ENCODE measurements at regions not wholly inside any gene's neighbourhood (a gene's known extent, or its start where the extent isn't known, plus 50 kb on each side); places are given as distances from the start of the nearest gene placed in this dataset.

DNA sequence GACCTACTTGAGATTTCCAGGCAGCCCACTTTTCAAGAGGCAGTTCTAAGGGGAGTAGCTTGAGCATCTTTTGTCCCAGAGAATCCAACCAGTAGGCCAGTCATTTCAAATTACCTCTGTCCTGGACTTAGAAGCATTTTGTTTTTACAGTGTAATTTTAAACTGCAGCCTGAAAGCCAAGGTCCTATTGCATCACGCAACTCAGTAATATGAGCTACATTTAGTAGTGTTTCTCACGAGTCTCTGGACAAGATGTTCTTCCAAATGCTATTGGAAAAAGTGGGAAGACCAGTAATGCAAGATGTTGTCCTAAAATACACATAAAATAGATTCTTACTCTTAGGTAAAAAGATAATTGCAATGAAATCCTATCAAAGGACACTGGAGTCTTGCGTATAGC lies 182.5 kb upstream of the ARX start:
- Mint-ChIP-seq H3K27ac (no peak overlapping the region), H3K27me3 (no peaks in the 10 kb centered on the region), H3K4me3 (no peak overlapping the region), H3K36me3 (ENCODE audit: low read depth) (no peaks in the 10 kb centered on the region), H3K4me1 (ENCODE audit: low read depth) (no peaks in the 10 kb centered on the region), H3K9me3 (no peaks in the 10 kb centered on the region)
- Histone ChIP-seq H3K27ac (ENCODE audit: low read depth in 1 of 2, low read length in 2 of 2) (no peak overlapping the region), H3K36me3 (ENCODE audit: insufficient read depth, low read length) (no peaks in the 10 kb centered on the region), H3K4me3 (ENCODE audit: low read length) (no peak overlapping the region), H3K9me3 (ENCODE audit: control insufficient read depth in 1 of 2, insufficient read depth in 1 of 2, low read length in 2 of 2) (no peaks in the 10 kb centered on the region), H3K4me1 (ENCODE audit: insufficient read depth, low read length) (no peaks in the 10 kb centered on the region), H3K27me3 (ENCODE audit: control insufficient read depth in 1 of 2, insufficient read depth in 2 of 2, low read length in 2 of 2) (no peaks in the 10 kb centered on the region)
- ChIA-PET CTCF (no interaction called here), POLR2A (no interaction called here)
- ATAC-seq (ENCODE audit: poor library complexity), result no peak
- intact Hi-C loops (cut with DNase I, micrococcal nuclease), result no loop called here
- TF ChIP-seq, protein P1, sequence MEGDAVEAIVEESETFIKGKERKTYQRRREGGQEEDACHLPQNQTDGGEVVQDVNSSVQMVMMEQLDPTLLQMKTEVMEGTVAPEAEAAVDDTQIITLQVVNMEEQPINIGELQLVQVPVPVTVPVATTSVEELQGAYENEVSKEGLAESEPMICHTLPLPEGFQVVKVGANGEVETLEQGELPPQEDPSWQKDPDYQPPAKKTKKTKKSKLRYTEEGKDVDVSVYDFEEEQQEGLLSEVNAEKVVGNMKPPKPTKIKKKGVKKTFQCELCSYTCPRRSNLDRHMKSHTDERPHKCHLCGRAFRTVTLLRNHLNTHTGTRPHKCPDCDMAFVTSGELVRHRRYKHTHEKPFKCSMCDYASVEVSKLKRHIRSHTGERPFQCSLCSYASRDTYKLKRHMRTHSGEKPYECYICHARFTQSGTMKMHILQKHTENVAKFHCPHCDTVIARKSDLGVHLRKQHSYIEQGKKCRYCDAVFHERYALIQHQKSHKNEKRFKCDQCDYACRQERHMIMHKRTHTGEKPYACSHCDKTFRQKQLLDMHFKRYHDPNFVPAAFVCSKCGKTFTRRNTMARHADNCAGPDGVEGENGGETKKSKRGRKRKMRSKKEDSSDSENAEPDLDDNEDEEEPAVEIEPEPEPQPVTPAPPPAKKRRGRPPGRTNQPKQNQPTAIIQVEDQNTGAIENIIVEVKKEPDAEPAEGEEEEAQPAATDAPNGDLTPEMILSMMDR (IDR thresholded peaks at IDR 0.05), result no peak
- DNase-seq, result no peak

DNA sequence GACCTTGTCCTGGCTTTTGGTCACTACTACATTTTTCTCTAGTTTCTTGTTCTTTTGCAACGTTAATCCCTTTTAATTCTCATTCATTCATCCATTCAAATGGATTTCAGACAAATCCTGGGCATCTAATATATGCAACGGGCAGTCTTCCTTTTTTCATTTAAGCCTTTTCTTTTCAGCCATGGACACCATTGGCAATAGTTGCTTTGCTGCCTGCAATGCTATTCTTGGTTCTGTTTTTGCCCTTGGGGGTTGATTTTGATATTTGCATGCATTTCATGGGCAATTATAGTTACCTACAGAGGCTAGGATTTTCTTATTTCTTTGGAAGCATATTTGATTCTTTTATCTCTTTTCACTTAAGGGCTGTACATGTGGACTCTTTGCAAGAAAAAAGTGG lies 180.5 kb upstream of the ARX start:
- H3K9me3 ChIP-seq (ENCODE audit: control insufficient read depth in 1 of 2, insufficient read depth in 1 of 2, low read length in 2 of 2), result no peaks in the 10 kb centered on the region
- ChIA-PET CTCF (no interaction called here), POLR2A (no interaction called here)
- no peak overlapping the region for H3K4me3 ChIP-seq (ENCODE audit: low read length)
- Mint-ChIP-seq H3K9me3 (no peaks in the 10 kb centered on the region), H3K4me1 (ENCODE audit: low read depth) (no peaks in the 10 kb centered on the region), H3K36me3 (ENCODE audit: low read depth) (no peaks in the 10 kb centered on the region), H3K27ac (no peak overlapping the region), H3K27me3 (no peaks in the 10 kb centered on the region), H3K4me3 (no peak overlapping the region)
- no peak for ATAC-seq (ENCODE audit: poor library complexity)
- DNase-seq, result no peak
- intact Hi-C loops (cut with DNase I, micrococcal nuclease), result no loop called here
- no peaks in the 10 kb centered on the region for H3K27me3 ChIP-seq (ENCODE audit: control insufficient read depth in 1 of 2, insufficient read depth in 2 of 2, low read length in 2 of 2)
- TF ChIP-seq, protein P1 (IDR thresholded peaks at IDR 0.05), result no peak
- H3K4me1 ChIP-seq (ENCODE audit: insufficient read depth, low read length), result no peaks in the 10 kb centered on the region
- H3K27ac ChIP-seq (ENCODE audit: low read depth in 1 of 2, low read length in 2 of 2), result no peak overlapping the region
- no peaks in the 10 kb centered on the region for H3K36me3 ChIP-seq (ENCODE audit: insufficient read depth, low read length)

DNA sequence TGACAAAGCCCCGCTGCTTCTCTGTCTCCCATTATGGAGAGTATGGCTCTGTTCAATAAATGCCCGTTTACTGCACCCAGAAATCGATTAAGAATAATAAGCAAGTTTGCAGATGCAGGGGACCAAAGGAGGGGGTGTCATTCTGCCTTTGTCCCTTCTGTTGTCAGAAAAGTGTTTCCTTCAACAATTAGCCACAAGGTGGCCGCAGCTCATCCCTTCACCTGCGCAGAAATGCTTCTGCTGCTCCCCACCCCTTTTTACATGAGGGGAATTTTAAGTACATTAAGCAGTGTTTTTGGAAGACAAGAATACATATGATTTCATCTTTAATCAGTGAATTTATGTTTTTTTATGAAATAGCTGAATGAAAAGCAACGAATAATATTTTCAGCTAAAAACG lies 175.6 kb upstream of the ARX start:
- ChIA-PET POLR2A (no interaction called here), CTCF (no interaction called here)
- no peak for DNase-seq
- H3K4me1 Mint-ChIP-seq (ENCODE audit: low read depth), result no peaks in the 10 kb centered on the region
- Histone ChIP-seq H3K4me1 (ENCODE audit: insufficient read depth, low read length) (no peaks in the 10 kb centered on the region), H3K9me3 (ENCODE audit: control insufficient read depth in 1 of 2, insufficient read depth in 1 of 2, low read length in 2 of 2) (no peaks in the 10 kb centered on the region), H3K27me3 (ENCODE audit: control insufficient read depth in 1 of 2, insufficient read depth in 2 of 2, low read length in 2 of 2) (no peaks in the 10 kb centered on the region), H3K4me3 (ENCODE audit: low read length) (no peak overlapping the region), H3K27ac (ENCODE audit: low read depth in 1 of 2, low read length in 2 of 2) (no peak overlapping the region), H3K36me3 (ENCODE audit: insufficient read depth, low read length) (no peaks in the 10 kb centered on the region)
- H3K9me3 Mint-ChIP-seq, result peaks cover 2% of the 10 kb centered on the region
- intact Hi-C loops (cut with DNase I, micrococcal nuclease), result no loop called here
- TF ChIP-seq, protein P1 (IDR thresholded peaks at IDR 0.05), result no peak
- no peak overlapping the region for H3K4me3 Mint-ChIP-seq
- no peaks in the 10 kb centered on the region for H3K36me3 Mint-ChIP-seq (ENCODE audit: low read depth)
- ATAC-seq (ENCODE audit: poor library complexity), result no peak
- no peaks in the 10 kb centered on the region for H3K27me3 Mint-ChIP-seq
- no peak overlapping the region for H3K27ac Mint-ChIP-seq

All from CD4-positive, alpha-beta T cell (primary cell).